A549 (cell line): ENCODE measurements at regions not wholly inside any gene's neighbourhood (a gene's known extent, or its start where the extent isn't known, plus 50 kb on each side); places are given as distances from the start of the nearest gene placed in this dataset.

Source experiments
- POLR2A ChIP-seq: IDR thresholded peaks from 2 replicates; pipeline ENCODE4 v1.6.1; 2012; ENCODE audit warnings: mild to moderate bottlenecking, low read length
- ZC3H11A ChIP-seq: fragments of 450-650 bp; IDR thresholded peaks from 2 replicates; pipeline ENCODE4 v1.6.1; 2014; ENCODE audit warnings: antibody characterized with exemption, mild to moderate bottlenecking
- TF ChIP-seq, protein P1 (sequence below): fragments of >200 bp; sonication (Bioruptor Twin); formaldehyde crosslinking; IDR thresholded peaks from 3 replicates; pipeline ENCODE4 v1.5.1; 2016
- TF ChIP-seq, protein P2 (sequence below): IDR thresholded peaks from 2 replicates; pipeline ENCODE4 v1.6.1; 2012
- TF ChIP-seq, protein P3 (sequence below): fragments of 200-600 bp; sonication (generic); IDR thresholded peaks from 2 replicates; pipeline ENCODE4 v1.6.1; 2016; ENCODE audit warnings: antibody characterized with exemption, mild to moderate bottlenecking, moderate library complexity

DNA sequence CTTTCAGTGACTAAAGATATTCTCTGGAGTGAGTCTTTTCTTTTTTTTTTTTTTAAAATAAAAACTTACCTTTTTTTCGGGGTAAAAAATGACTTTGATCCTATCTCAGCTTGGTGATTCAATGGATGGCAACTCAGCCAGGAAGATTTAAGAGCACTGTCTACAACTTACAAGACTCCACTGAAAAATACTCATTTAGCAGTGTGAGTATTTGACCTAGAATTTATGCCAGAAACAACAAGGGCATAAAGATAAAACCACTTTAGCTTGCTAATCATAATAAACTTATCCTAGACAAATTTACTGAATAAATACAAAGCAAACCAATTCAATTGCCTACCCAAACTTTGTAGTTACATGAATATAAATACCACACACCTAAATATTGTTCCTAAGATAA is 446.6 kb downstream of the RPS29 start:
- TF ChIP-seq ZC3H11A (no peak), POLR2A (no peak)
- TF ChIP-seq, protein P1, sequence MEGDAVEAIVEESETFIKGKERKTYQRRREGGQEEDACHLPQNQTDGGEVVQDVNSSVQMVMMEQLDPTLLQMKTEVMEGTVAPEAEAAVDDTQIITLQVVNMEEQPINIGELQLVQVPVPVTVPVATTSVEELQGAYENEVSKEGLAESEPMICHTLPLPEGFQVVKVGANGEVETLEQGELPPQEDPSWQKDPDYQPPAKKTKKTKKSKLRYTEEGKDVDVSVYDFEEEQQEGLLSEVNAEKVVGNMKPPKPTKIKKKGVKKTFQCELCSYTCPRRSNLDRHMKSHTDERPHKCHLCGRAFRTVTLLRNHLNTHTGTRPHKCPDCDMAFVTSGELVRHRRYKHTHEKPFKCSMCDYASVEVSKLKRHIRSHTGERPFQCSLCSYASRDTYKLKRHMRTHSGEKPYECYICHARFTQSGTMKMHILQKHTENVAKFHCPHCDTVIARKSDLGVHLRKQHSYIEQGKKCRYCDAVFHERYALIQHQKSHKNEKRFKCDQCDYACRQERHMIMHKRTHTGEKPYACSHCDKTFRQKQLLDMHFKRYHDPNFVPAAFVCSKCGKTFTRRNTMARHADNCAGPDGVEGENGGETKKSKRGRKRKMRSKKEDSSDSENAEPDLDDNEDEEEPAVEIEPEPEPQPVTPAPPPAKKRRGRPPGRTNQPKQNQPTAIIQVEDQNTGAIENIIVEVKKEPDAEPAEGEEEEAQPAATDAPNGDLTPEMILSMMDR = no peak
- TF ChIP-seq, protein P2, sequence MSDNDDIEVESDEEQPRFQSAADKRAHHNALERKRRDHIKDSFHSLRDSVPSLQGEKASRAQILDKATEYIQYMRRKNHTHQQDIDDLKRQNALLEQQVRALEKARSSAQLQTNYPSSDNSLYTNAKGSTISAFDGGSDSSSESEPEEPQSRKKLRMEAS = no peak
- TF ChIP-seq, protein P3, sequence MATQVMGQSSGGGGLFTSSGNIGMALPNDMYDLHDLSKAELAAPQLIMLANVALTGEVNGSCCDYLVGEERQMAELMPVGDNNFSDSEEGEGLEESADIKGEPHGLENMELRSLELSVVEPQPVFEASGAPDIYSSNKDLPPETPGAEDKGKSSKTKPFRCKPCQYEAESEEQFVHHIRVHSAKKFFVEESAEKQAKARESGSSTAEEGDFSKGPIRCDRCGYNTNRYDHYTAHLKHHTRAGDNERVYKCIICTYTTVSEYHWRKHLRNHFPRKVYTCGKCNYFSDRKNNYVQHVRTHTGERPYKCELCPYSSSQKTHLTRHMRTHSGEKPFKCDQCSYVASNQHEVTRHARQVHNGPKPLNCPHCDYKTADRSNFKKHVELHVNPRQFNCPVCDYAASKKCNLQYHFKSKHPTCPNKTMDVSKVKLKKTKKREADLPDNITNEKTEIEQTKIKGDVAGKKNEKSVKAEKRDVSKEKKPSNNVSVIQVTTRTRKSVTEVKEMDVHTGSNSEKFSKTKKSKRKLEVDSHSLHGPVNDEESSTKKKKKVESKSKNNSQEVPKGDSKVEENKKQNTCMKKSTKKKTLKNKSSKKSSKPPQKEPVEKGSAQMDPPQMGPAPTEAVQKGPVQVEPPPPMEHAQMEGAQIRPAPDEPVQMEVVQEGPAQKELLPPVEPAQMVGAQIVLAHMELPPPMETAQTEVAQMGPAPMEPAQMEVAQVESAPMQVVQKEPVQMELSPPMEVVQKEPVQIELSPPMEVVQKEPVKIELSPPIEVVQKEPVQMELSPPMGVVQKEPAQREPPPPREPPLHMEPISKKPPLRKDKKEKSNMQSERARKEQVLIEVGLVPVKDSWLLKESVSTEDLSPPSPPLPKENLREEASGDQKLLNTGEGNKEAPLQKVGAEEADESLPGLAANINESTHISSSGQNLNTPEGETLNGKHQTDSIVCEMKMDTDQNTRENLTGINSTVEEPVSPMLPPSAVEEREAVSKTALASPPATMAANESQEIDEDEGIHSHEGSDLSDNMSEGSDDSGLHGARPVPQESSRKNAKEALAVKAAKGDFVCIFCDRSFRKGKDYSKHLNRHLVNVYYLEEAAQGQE = no peak
